ENCODE measurements at regions not wholly inside any gene's neighbourhood (a gene's known extent, or its start where the extent isn't known, plus 50 kb on each side); places are given as distances from the start of the nearest gene placed in this dataset.

GRCh38 chr4:173862754-173863153, 332.7 kb upstream of the HAND2 start:
- TF ChIP-seq POLR2A (IDR thresholded peaks at IDR 0.05) (no peak), CTCF (IDR thresholded peaks at IDR 0.05) (no peak), EP300 (IDR thresholded peaks at IDR 0.05) (no peak)
